Loucy (cell line): ENCODE measurements at regions not wholly inside any gene's neighbourhood (a gene's known extent, or its start where the extent isn't known, plus 50 kb on each side); places are given as distances from the start of the nearest gene placed in this dataset.

ENCODE experiments used
- H2AFZ ChIP-seq: fragments of 200-600 bp; sonication (generic); 2 replicates; pipeline ENCODE4 v1.6.0; 2016; ENCODE audit warnings: antibody characterized with exemption, mild to moderate bottlenecking, low read length, moderate library complexity
- H3F3A ChIP-seq: fragments of 200-600 bp; 2 replicates; pipeline ENCODE4 v1.6.0; 2016; ENCODE audit warnings: antibody characterized with exemption, low read depth, mild to moderate bottlenecking
- H3K27me3 ChIP-seq: fragments of 200-600 bp; sonication (generic); 2 replicates; pipeline ENCODE4 v1.6.1; 2014; ENCODE audit warnings: low read length, mild to moderate bottlenecking; ENCODE audit not compliant: insufficient read depth, poor library complexity, severe bottlenecking
- H3K36me3 ChIP-seq: fragments of 200-600 bp; sonication (generic); 2 replicates; pipeline ENCODE4 v1.6.1; 2016; ENCODE audit warnings: low read length; ENCODE audit not compliant: insufficient read depth
- H3K4me1 ChIP-seq: fragments of 200-600 bp; sonication (generic); 2 replicates; pipeline ENCODE4 v1.5.1; 2014; ENCODE audit warnings: low read length, mild to moderate bottlenecking; ENCODE audit not compliant: insufficient read depth, poor library complexity, severe bottlenecking
- H3K4me2 ChIP-seq: fragments of 200-600 bp; sonication (generic); 2 replicates; pipeline ENCODE4 v1.6.0; 2014; ENCODE audit warnings: antibody characterized with exemption, low read length, low read depth, mild to moderate bottlenecking; ENCODE audit not compliant: poor library complexity, severe bottlenecking
- H3K4me3 ChIP-seq: fragments of 200-600 bp; sonication (generic); 2 replicates; pipeline ENCODE4 v1.5.1; 2014; ENCODE audit warnings: low read length, mild to moderate bottlenecking, mixed read lengths; ENCODE audit not compliant: poor library complexity, severe bottlenecking
- H3K79me2 ChIP-seq: fragments of 200-600 bp; sonication (generic); 2 replicates; pipeline ENCODE4 v1.6.1; 2014; ENCODE audit warnings: low read length; ENCODE audit not compliant: insufficient read depth
- H3K9ac ChIP-seq: fragments of 200-600 bp; sonication (generic); 2 replicates; pipeline ENCODE4 v1.6.0; 2014; ENCODE audit warnings: mild to moderate bottlenecking, low read depth, low read length, moderate library complexity; ENCODE audit not compliant: poor library complexity, severe bottlenecking
- H3K9me2 ChIP-seq: fragments of 200-600 bp; sonication (generic); replicated peaks from 2 replicates; pipeline ENCODE4 v1.6.1; 2016; ENCODE audit warnings: low read depth, low read length, mixed read lengths
- H3K9me3 ChIP-seq: fragments of 200-600 bp; sonication (generic); 2 replicates; pipeline ENCODE4 v1.6.1; 2014; ENCODE audit warnings: mild to moderate bottlenecking, antibody characterized with exemption, low read length, low read depth; ENCODE audit not compliant: insufficient read depth
- H4K20me1 ChIP-seq: fragments of 200-600 bp; sonication (generic); 2 replicates; pipeline ENCODE4 v1.6.0; 2014; ENCODE audit warnings: antibody characterized with exemption, low read length, mild to moderate bottlenecking; ENCODE audit not compliant: insufficient read depth, poor library complexity, severe bottlenecking
- EZH2phosphoT487 ChIP-seq: fragments of 200-600 bp; IDR thresholded peaks from 2 replicates; pipeline ENCODE4 v1.6.1; 2018; ENCODE audit warnings: antibody characterized with exemption, mild to moderate bottlenecking, moderate library complexity, borderline replicate concordance
- TF ChIP-seq, protein P1 (sequence below): fragments of 200-600 bp; sonication (generic); conservative IDR thresholded peaks from 2 replicates; pipeline ENCODE4 v1.5.1; 2014; ENCODE audit warnings: mild to moderate bottlenecking, antibody characterized with exemption, low read length

DNA sequence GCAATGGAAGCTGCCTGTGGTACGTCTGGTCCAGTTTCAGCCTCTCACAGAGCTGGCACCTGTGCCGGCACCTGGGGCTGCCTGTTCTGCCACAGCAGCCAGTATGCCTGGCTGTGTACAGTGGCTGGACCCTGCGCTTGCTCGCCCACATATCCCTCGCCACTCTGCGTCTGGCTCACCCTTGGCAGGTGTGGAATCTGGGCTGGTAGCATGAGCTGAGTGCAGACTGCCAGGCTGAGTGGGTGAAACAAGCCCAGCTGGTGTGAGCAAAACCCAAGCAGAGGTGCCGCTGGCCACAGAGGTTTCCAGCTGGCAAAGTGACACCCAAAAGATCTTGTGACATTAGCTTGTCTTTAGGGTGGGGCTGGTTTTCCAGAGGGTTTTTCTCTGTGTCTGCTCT lies 80.7 kb downstream of the ING1 start:
- TF ChIP-seq EZH2phosphoT487, result no peak
- TF ChIP-seq, protein P1, sequence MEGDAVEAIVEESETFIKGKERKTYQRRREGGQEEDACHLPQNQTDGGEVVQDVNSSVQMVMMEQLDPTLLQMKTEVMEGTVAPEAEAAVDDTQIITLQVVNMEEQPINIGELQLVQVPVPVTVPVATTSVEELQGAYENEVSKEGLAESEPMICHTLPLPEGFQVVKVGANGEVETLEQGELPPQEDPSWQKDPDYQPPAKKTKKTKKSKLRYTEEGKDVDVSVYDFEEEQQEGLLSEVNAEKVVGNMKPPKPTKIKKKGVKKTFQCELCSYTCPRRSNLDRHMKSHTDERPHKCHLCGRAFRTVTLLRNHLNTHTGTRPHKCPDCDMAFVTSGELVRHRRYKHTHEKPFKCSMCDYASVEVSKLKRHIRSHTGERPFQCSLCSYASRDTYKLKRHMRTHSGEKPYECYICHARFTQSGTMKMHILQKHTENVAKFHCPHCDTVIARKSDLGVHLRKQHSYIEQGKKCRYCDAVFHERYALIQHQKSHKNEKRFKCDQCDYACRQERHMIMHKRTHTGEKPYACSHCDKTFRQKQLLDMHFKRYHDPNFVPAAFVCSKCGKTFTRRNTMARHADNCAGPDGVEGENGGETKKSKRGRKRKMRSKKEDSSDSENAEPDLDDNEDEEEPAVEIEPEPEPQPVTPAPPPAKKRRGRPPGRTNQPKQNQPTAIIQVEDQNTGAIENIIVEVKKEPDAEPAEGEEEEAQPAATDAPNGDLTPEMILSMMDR, result no peak
- no peaks in the 10 kb centered on the region for H3K9me2 ChIP-seq
- no peak overlapping the region for H2AFZ ChIP-seq
- no peaks in the 10 kb centered on the region for H3K36me3 ChIP-seq
- no peaks in the 10 kb centered on the region for H3K79me2 ChIP-seq
- no peak overlapping the region for H3K4me2 ChIP-seq
- no peaks in the 10 kb centered on the region for H3F3A ChIP-seq
- H3K4me1 ChIP-seq, result no peaks in the 10 kb centered on the region
- H4K20me1 ChIP-seq, result no peaks in the 10 kb centered on the region
- no peak overlapping the region for H3K9ac ChIP-seq
- H3K27me3 ChIP-seq, result no peaks in the 10 kb centered on the region
- H3K9me3 ChIP-seq, result peaks cover 29% of the 10 kb centered on the region
- no peak overlapping the region for H3K4me3 ChIP-seq

DNA sequence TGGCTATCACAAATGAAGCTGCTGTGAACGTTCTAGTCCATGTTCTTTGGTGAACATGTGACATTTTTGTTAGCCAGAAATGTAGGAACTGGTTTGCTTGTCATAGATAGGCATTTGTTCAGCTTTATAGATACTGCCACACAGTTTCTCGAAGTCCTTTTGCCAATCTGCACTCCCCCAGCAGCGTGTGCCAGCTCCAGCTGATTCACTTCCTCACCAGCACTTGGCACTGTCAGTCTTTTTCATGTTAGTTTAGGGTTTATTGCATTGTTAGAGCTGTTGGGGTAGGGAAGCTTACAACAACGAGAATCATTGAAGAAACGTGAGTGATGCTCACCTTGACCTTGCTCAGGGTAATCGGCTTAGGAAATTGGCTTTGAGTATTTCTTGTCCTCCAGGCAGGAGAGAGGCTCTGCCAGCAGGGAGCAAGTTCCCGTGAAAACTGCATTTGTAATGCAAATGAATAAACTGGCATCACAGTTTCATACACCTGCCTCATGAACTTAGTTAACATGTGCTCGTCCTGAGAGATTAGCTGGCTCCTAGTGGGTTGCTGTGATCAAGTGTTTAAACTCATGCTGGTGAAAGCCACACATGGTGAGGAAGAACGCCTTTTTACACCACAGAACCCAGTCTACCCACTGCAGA lies 83.9 kb downstream of the ING1 start:
- TF ChIP-seq, protein P1, result no peak
- no peak for TF ChIP-seq EZH2phosphoT487
- Histone ChIP-seq H3F3A (no peaks in the 10 kb centered on the region), H2AFZ (no peak overlapping the region), H3K4me3 (no peak overlapping the region), H3K4me1 (no peaks in the 10 kb centered on the region), H3K4me2 (no peak overlapping the region), H3K79me2 (no peaks in the 10 kb centered on the region), H3K9ac (no peak overlapping the region), H3K9me2 (no peaks in the 10 kb centered on the region), H4K20me1 (no peaks in the 10 kb centered on the region), H3K27me3 (no peaks in the 10 kb centered on the region), H3K9me3 (peaks cover 25% of the 10 kb centered on the region; the same call in 1 of the 2 replicates), H3K36me3 (no peaks in the 10 kb centered on the region)

DNA sequence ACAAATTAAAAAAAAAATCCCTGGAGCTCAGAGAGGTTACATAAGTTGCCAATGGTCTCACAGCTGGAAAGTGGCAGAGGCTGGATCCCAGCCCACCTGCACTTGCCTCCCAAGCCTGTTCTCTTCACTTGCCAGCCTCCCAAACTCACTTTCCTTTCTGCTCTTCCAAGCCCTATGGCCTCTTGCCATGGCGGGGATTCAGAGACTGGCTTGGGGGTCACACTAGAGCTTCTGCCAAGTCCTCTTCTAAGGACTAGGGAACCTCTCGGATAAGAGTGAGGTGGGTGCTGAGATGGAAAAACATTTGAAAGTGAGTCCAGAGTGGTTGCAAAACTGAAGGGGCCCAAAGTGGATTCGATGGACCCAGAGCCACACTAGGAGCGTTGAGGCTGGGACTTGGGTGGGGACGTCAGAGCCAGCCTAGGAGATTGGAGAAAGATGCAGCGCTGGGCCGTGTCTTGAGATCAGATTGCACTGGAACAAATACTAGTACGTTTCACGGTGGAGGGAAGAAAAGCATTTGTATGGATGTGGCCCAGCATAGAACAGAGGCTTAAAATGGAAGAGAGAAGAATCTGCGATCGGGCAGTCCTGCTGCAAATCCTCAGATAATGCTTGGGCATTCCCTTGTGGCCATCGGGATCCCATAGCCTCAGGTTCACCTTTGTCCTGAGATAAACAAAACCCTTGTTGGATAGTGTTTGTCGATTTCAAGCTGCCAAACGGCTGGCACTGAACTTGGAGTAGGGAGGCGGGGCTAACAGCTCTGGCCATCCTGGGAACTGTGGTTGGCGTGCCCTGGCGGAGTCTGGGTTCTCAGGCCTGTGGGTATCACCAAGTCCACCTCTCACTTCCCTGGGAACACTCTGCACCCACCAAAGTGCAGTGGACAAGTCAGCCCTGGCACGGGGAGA lies 84.8 kb downstream of the ING1 start:
- no peak overlapping the region for H3K4me3 ChIP-seq
- peaks cover 16% of the 10 kb centered on the region; the same call in 1 of the 2 replicates for H3K9me3 ChIP-seq
- TF ChIP-seq, protein P1, result no peak
- TF ChIP-seq EZH2phosphoT487, result no peak
- H3K4me1 ChIP-seq, result no peaks in the 10 kb centered on the region
- H4K20me1 ChIP-seq, result no peaks in the 10 kb centered on the region
- H3K9me2 ChIP-seq, result no peaks in the 10 kb centered on the region
- H3K27me3 ChIP-seq, result no peaks in the 10 kb centered on the region
- H3K79me2 ChIP-seq, result no peaks in the 10 kb centered on the region
- H3F3A ChIP-seq, result no peaks in the 10 kb centered on the region
- no peak overlapping the region for H2AFZ ChIP-seq
- no peak overlapping the region for H3K4me2 ChIP-seq
- H3K36me3 ChIP-seq, result no peaks in the 10 kb centered on the region
- no peak overlapping the region for H3K9ac ChIP-seq
